Liver (tissue), 3 donors: ENCODE measurements at regions not wholly inside any gene's neighbourhood (a gene's known extent, or its start where the extent isn't known, plus 50 kb on each side); places are given as distances from the start of the nearest gene placed in this dataset.
"Not testable (repeated sequence)": the region's sequence is repeated elsewhere in the genome, so short reads cannot be mapped to it uniquely, and the experiment has no call there.

Source experiments
- FOXA1 ChIP-seq: IDR thresholded peaks from 2 replicates; pipeline ENCODE4 v1.6.1; 2016; ENCODE audit warnings: antibody characterized with exemption
- GABPA ChIP-seq, 2 donors: IDR thresholded peaks in 1 of 2; conservative IDR thresholded peaks in 1 of 2; 2 replicates each; pipeline ENCODE4 v1.6.1; 2016; ENCODE audit warnings: antibody characterized with exemption in 2 of 2, mild to moderate bottlenecking in 1 of 2, moderate library complexity in 1 of 2
- HNF4G ChIP-seq: IDR thresholded peaks from 2 replicates; pipeline ENCODE4 v1.6.1; 2016; ENCODE audit warnings: antibody characterized with exemption
- JUND ChIP-seq, 2 donors: IDR thresholded peaks; 2 replicates each; pipeline ENCODE4 v1.6.1; 2016; ENCODE audit warnings: antibody characterized with exemption in 2 of 2
- RAD21 ChIP-seq, 2 donors: IDR thresholded peaks; 2 replicates each; pipeline ENCODE4 v1.6.1; 2016; ENCODE audit warnings: antibody characterized with exemption in 2 of 2, mild to moderate bottlenecking in 2 of 2
- REST ChIP-seq: IDR thresholded peaks from 2 replicates; pipeline ENCODE4 v1.6.1; 2016; ENCODE audit warnings: antibody characterized with exemption, mild to moderate bottlenecking
- SP1 ChIP-seq: IDR thresholded peaks from 2 replicates; pipeline ENCODE4 v1.6.1; 2018; ENCODE audit warnings: antibody characterized with exemption, mild to moderate bottlenecking
- TAF1 ChIP-seq: conservative IDR thresholded peaks from 2 replicates; pipeline ENCODE4 v1.6.1; 2016; ENCODE audit warnings: antibody characterized with exemption, mild to moderate bottlenecking
- TF ChIP-seq, protein P1 (sequence below): fragments of 150-350 bp; IDR thresholded peaks from 2 replicates; pipeline ENCODE4 v1.5.1; 2017; ENCODE audit warnings: improper control_type of control experiment, low read depth, low read length; ENCODE audit not compliant: missing input control
- TF ChIP-seq, protein P2 (sequence below): IDR thresholded peaks from 2 replicates; pipeline ENCODE4 v1.6.1; 2016; ENCODE audit warnings: antibody characterized with exemption
- donor health status: healthy.
- donor health status: healthy.

GRCh38 chr2:90231199-90231598 is 1539.7 kb downstream of the RPIA start:
- TF ChIP-seq REST; HNF4G; SP1; RAD21 (IDR thresholded peaks at IDR 0.05); FOXA1; TAF1; JUND (IDR thresholded peaks at IDR 0.05); GABPA (IDR thresholded peaks at IDR 0.05 in 1 of 2, conservative IDR thresholded peaks at IDR 0.05 in 1 of 2): not testable (repeated sequence)
- TF ChIP-seq, protein P1, sequence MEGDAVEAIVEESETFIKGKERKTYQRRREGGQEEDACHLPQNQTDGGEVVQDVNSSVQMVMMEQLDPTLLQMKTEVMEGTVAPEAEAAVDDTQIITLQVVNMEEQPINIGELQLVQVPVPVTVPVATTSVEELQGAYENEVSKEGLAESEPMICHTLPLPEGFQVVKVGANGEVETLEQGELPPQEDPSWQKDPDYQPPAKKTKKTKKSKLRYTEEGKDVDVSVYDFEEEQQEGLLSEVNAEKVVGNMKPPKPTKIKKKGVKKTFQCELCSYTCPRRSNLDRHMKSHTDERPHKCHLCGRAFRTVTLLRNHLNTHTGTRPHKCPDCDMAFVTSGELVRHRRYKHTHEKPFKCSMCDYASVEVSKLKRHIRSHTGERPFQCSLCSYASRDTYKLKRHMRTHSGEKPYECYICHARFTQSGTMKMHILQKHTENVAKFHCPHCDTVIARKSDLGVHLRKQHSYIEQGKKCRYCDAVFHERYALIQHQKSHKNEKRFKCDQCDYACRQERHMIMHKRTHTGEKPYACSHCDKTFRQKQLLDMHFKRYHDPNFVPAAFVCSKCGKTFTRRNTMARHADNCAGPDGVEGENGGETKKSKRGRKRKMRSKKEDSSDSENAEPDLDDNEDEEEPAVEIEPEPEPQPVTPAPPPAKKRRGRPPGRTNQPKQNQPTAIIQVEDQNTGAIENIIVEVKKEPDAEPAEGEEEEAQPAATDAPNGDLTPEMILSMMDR, result not testable (repeated sequence)
- TF ChIP-seq, protein P2, sequence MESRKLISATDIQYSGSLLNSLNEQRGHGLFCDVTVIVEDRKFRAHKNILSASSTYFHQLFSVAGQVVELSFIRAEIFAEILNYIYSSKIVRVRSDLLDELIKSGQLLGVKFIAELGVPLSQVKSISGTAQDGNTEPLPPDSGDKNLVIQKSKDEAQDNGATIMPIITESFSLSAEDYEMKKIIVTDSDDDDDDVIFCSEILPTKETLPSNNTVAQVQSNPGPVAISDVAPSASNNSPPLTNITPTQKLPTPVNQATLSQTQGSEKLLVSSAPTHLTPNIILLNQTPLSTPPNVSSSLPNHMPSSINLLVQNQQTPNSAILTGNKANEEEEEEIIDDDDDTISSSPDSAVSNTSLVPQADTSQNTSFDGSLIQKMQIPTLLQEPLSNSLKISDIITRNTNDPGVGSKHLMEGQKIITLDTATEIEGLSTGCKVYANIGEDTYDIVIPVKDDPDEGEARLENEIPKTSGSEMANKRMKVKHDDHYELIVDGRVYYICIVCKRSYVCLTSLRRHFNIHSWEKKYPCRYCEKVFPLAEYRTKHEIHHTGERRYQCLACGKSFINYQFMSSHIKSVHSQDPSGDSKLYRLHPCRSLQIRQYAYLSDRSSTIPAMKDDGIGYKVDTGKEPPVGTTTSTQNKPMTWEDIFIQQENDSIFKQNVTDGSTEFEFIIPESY, result not testable (repeated sequence)
